A673 (cell line): ENCODE measurements at regions not wholly inside any gene's neighbourhood (a gene's known extent, or its start where the extent isn't known, plus 50 kb on each side); places are given as distances from the start of the nearest gene placed in this dataset.

ENCODE experiments used
- EZH2 ChIP-seq: fragments of 200-600 bp; sonication (generic); IDR thresholded peaks from 2 replicates; pipeline ENCODE4 v1.6.1; 2017; ENCODE audit warnings: borderline replicate concordance, low read depth, mild to moderate bottlenecking, mixed read lengths, antibody characterized with exemption, low read length; ENCODE audit not compliant: poor library complexity, severe bottlenecking
- TF ChIP-seq, protein P1 (sequence below): fragments of 300-800, 200-600 bp; sonication (generic); conservative IDR thresholded peaks from 2 replicates; pipeline ENCODE4 v1.5.1; 2017; ENCODE audit warnings: low read depth, mild to moderate bottlenecking, antibody characterized with exemption, low read length, moderate library complexity, mixed read lengths

DNA sequence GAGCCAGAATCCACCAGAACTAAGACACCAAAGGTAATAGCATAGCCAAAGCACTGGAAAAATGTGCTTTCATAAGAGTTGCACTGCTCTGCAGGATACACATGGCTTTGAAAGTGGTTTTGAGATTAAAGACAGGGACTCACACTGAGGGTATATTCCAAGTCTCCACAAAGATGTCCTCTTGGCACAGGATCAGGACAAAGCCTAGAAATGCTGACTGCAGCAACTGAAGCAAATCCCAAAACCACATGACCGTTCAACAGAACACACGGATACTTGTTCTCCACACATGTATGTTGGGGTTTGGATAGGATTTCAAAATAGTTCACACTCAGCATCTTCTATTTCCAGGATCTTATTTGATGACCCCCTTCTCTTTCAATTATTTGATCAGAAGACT is 364.3 kb upstream of the HSF2 start:
- TF ChIP-seq, protein P1, sequence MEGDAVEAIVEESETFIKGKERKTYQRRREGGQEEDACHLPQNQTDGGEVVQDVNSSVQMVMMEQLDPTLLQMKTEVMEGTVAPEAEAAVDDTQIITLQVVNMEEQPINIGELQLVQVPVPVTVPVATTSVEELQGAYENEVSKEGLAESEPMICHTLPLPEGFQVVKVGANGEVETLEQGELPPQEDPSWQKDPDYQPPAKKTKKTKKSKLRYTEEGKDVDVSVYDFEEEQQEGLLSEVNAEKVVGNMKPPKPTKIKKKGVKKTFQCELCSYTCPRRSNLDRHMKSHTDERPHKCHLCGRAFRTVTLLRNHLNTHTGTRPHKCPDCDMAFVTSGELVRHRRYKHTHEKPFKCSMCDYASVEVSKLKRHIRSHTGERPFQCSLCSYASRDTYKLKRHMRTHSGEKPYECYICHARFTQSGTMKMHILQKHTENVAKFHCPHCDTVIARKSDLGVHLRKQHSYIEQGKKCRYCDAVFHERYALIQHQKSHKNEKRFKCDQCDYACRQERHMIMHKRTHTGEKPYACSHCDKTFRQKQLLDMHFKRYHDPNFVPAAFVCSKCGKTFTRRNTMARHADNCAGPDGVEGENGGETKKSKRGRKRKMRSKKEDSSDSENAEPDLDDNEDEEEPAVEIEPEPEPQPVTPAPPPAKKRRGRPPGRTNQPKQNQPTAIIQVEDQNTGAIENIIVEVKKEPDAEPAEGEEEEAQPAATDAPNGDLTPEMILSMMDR, result no peak
- no peak for TF ChIP-seq EZH2
